GM21619 (cell line): ENCODE measurements at regions not wholly inside any gene's neighbourhood (a gene's known extent, or its start where the extent isn't known, plus 50 kb on each side); places are given as distances from the start of the nearest gene placed in this dataset.

Source experiments
- ATAC-seq: cut with Tn5 transposase; IDR thresholded peaks from one replicate; pipeline ENCODE4 v1.9.1; 2021; ENCODE audit not compliant: unreplicated experiment

- no peak for ATAC-seq
These were observed 187.4 kb downstream of the OPA1 start for GRCh38 chr3:193780397-193780796.

- no peak for ATAC-seq
These were observed 187.9 kb downstream of the OPA1 start for GRCh38 chr3:193780810-193781478.

GRCh38 chr3:193782276-193782647, 189.3 kb downstream of the OPA1 start:
- ATAC-seq = no peak

GRCh38 chr3:193782747-193783146, 189.7 kb downstream of the OPA1 start:
- no peak for ATAC-seq

- ATAC-seq = no peak
These were observed 190.3 kb downstream of the OPA1 start for GRCh38 chr3:193783166-193783896.

- ATAC-seq = no peak
These were observed 191.8 kb downstream of the OPA1 start for GRCh38 chr3:193784822-193785221.

GRCh38 chr3:193787496-193787870, 194.5 kb downstream of the OPA1 start:
- no peak for ATAC-seq

- ATAC-seq = peak; percentile 85
These were observed 195.4 kb downstream of the OPA1 start for GRCh38 chr3:193788189-193788991.

GRCh38 chr3:193789455-193789854, 196.4 kb downstream of the OPA1 start:
- no peak for ATAC-seq

GRCh38 chr3:193790086-193790990, 197.3 kb downstream of the OPA1 start:
- no peak for ATAC-seq

GRCh38 chr3:193791041-193792032, 198.3 kb downstream of the OPA1 start:
- ATAC-seq = no peak

- ATAC-seq = no peak
These were observed 200.1 kb downstream of the OPA1 start for GRCh38 chr3:193793123-193793522.

GRCh38 chr3:193794002-193794881, 201.2 kb downstream of the OPA1 start:
- no peak for ATAC-seq

- no peak for ATAC-seq
These were observed 202.2 kb downstream of the OPA1 start for GRCh38 chr3:193795062-193795690.

GRCh38 chr3:193796089-193796488, 203.1 kb downstream of the OPA1 start:
- no peak for ATAC-seq

- ATAC-seq = no peak
These were observed 204.6 kb downstream of the OPA1 start for GRCh38 chr3:193797566-193797965.

GRCh38 chr3:193798051-193798450, 205.0 kb downstream of the OPA1 start:
- ATAC-seq = no peak
